PC-3 (cell line): ENCODE measurements at regions not wholly inside any gene's neighbourhood (a gene's known extent, or its start where the extent isn't known, plus 50 kb on each side); places are given as distances from the start of the nearest gene placed in this dataset.

ENCODE experiments used
- ATAC-seq: fragments of 200-7000 bp; cut with Tn5 transposase; 2 replicates; pipeline ENCODE4 v1.9.1; 2020; ENCODE audit warnings: mild to moderate bottlenecking, moderate library complexity
- BruUV-seq: library from RNA; stranded (reverse); fragments of 400-500 nt; replicated peaks from 2 replicates; lab custom pipeline; 2021; lab: Mats Ljungman, UMichigan
- CTCF ChIA-PET: fragments of 300-600 bp; sonication (Branson Sonifier 250); formaldehyde crosslinking; loops from one replicate; lab custom pipeline; 2022; ENCODE audit warnings: antibody characterized with exemption; lab: Charles Lee
- POLR2A ChIA-PET: fragments of 300-600 bp; sonication (Branson Sonifier 250); formaldehyde crosslinking; loops from one replicate; lab custom pipeline; 2022; ENCODE audit warnings: antibody characterized with exemption; ENCODE audit not compliant: unreplicated experiment; lab: Charles Lee
- DNase-seq: peaks from one replicate; pipeline ENCODE4 v3.0.0-alpha.2; 2015
- H2AFZ ChIP-seq: fragments of 300-600 bp; sonication (generic); 2 replicates; pipeline ENCODE4 v1.6.0; 2016; ENCODE audit warnings: antibody characterized with exemption, low read length
- H3F3A ChIP-seq: fragments of 300-600 bp; sonication (generic); one replicate; pipeline ENCODE4 v1.6.0; 2017; ENCODE audit warnings: antibody characterized with exemption, low read length, control low read depth, mild to moderate bottlenecking; ENCODE audit not compliant: unreplicated experiment
- H3K27ac ChIP-seq: fragments of 300-600 bp; sonication (generic); 2 replicates; pipeline ENCODE4 v1.5.1; 2016; ENCODE audit warnings: mild to moderate bottlenecking, low read length
- H3K27me3 ChIP-seq: fragments of 300-600 bp; sonication (generic); 2 replicates; pipeline ENCODE4 v1.6.1; 2016; ENCODE audit warnings: low read length, mixed read lengths
- H3K36me3 ChIP-seq: fragments of 300-600 bp; sonication (generic); 2 replicates; pipeline ENCODE4 v1.6.1; 2016; ENCODE audit warnings: low read depth, mixed run types, low read length, mixed read lengths
- H3K4me1 ChIP-seq: fragments of 300-600 bp; sonication (generic); 2 replicates; pipeline ENCODE4 v1.5.1; 2016; ENCODE audit warnings: low read length; ENCODE audit not compliant: insufficient read depth
- H3K4me2 ChIP-seq: fragments of 300-600 bp; sonication (generic); 2 replicates; pipeline ENCODE4 v1.6.0; 2016; ENCODE audit warnings: low read length
- H3K4me3 ChIP-seq: fragments of 300-600 bp; sonication (generic); 2 replicates; pipeline ENCODE4 v1.5.1; 2016; ENCODE audit warnings: mild to moderate bottlenecking, low read length, mixed read lengths
- H3K79me2 ChIP-seq: fragments of 300-600 bp; sonication (generic); 2 replicates; pipeline ENCODE4 v1.6.1; 2017; ENCODE audit warnings: low read length, mixed read lengths
- H3K9ac ChIP-seq: fragments of 300-600 bp; sonication (generic); 2 replicates; pipeline ENCODE4 v1.6.0; 2016; ENCODE audit warnings: mild to moderate bottlenecking, low read length
- H3K9me2 ChIP-seq: fragments of 300-600 bp; sonication (generic); replicated peaks from 2 replicates; pipeline ENCODE4 v1.6.1; 2016; ENCODE audit warnings: mixed run types, low read length, mixed read lengths
- H3K9me3 ChIP-seq: fragments of 300-600 bp; sonication (generic); 2 replicates; pipeline ENCODE4 v1.6.1; 2016; ENCODE audit warnings: low read length, mixed read lengths
- H4K20me1 ChIP-seq: fragments of 300-600 bp; sonication (generic); 2 replicates; pipeline ENCODE4 v1.6.1; 2016; ENCODE audit warnings: low read length, mixed read lengths
- EZH2 ChIP-seq: fragments of 300-600 bp; sonication (generic); IDR thresholded peaks from one replicate; pipeline ENCODE4 v1.6.1; 2017; ENCODE audit warnings: antibody characterized with exemption, mild to moderate bottlenecking, low read length; ENCODE audit not compliant: unreplicated experiment
- EZH2phosphoT487 ChIP-seq: fragments of 300-600 bp; sonication (generic); IDR thresholded peaks from 2 replicates; pipeline ENCODE4 v1.6.1; 2018; ENCODE audit warnings: mild to moderate bottlenecking, antibody characterized with exemption, low read length, borderline replicate concordance
- intact Hi-C: fragments of 100-400 bp; cut with micrococcal nuclease; formaldehyde crosslinking; loops from 2 replicates; pipeline ENCODE4 v1.9.0; 2023
- TF ChIP-seq, protein P1 (sequence below): fragments of 300-600 bp; sonication (generic); conservative IDR thresholded peaks from 2 replicates; pipeline ENCODE4 v1.5.1; 2017; ENCODE audit warnings: antibody characterized with exemption, low read depth, mild to moderate bottlenecking, low read length

DNA sequence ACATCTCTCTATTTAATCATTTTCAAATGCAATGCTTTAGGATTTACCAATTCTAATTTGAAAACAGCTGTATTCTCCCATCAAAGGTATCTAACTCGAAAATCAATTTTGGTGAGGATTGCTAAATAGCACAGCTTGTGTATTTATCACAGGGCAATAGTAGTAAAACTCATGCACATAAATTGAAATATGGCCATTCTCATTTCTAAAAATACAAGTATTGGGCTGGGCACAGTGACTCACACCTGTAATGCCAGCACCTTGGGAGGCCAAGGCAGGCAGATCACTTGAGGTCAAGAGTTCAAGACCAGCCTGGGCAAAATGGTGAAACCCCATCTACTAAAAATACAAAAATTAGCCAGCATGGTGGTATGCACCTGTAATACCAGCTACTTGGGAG is 164.8 kb upstream of the RASA1 start:
- ATAC-seq (no peak), DNase-seq (no peak)
- Histone ChIP-seq H3K4me3 (no peak overlapping the region), H3K9me2 (no peaks in the 10 kb centered on the region), H3K9ac (no peak overlapping the region), H3K79me2 (no peaks in the 10 kb centered on the region), H3K9me3 (no peaks in the 10 kb centered on the region), H3K27ac (no peak overlapping the region), H3F3A (no peaks in the 10 kb centered on the region), H3K4me2 (no peak overlapping the region), H3K4me1 (peaks cover 26% of the 10 kb centered on the region), H2AFZ (no peak overlapping the region), H4K20me1 (no peaks in the 10 kb centered on the region), H3K36me3 (no peaks in the 10 kb centered on the region), H3K27me3 (no peaks in the 10 kb centered on the region)
- BruUV-seq = no TSS peak
- POLR2A ChIA-PET = no interaction called here
- intact Hi-C loops = no loop called here
- CTCF ChIA-PET = interaction anchor here (0.7 kb wide), 1 partner anchor 39 kb away, joined by 4 read pairs; no protein-coding TSS in a partner anchor
- no peak for TF ChIP-seq EZH2
- TF ChIP-seq EZH2phosphoT487 = no peak
- TF ChIP-seq, protein P1, sequence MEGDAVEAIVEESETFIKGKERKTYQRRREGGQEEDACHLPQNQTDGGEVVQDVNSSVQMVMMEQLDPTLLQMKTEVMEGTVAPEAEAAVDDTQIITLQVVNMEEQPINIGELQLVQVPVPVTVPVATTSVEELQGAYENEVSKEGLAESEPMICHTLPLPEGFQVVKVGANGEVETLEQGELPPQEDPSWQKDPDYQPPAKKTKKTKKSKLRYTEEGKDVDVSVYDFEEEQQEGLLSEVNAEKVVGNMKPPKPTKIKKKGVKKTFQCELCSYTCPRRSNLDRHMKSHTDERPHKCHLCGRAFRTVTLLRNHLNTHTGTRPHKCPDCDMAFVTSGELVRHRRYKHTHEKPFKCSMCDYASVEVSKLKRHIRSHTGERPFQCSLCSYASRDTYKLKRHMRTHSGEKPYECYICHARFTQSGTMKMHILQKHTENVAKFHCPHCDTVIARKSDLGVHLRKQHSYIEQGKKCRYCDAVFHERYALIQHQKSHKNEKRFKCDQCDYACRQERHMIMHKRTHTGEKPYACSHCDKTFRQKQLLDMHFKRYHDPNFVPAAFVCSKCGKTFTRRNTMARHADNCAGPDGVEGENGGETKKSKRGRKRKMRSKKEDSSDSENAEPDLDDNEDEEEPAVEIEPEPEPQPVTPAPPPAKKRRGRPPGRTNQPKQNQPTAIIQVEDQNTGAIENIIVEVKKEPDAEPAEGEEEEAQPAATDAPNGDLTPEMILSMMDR = no peak

DNA sequence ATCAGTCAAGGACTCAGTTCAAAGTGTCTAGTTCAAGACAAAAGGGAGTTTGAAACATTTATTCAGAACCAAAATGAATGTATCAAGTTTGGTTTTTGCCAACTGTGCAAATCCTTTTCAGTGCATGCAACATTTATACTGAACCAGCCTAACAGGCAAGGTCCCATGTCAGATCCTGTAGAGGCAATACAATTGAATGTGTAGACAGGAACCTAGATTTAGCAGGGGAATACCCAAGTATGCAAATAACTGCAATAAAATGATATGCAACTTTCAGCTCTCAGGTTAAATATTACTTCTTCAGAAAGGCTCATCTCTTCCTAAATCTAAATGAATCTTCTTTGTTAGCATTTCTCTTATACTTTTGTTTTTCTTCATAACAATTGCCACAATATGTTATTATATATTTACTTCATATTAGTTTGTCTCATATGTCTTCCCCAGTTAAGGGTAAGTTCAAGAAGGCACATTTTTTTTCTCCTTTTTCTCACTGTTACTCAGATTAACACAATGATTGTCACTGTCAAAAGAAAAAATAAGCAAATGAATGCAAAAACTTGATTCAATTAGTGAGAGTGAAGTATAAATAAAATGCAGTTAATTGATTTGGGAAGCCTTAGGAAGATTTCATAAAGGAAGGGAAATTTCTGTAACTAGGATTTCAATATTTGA is 163.9 kb upstream of the RASA1 start:
- Histone ChIP-seq H3K27me3 (no peaks in the 10 kb centered on the region), H3K79me2 (no peaks in the 10 kb centered on the region), H3K36me3 (no peaks in the 10 kb centered on the region), H3K9ac (no peak overlapping the region), H2AFZ (no peak overlapping the region), H3K4me3 (no peak overlapping the region), H3K9me3 (no peaks in the 10 kb centered on the region), H3K4me2 (no peak overlapping the region), H3K4me1 (peaks cover 26% of the 10 kb centered on the region), H3K9me2 (no peaks in the 10 kb centered on the region), H3F3A (no peaks in the 10 kb centered on the region), H4K20me1 (no peaks in the 10 kb centered on the region), H3K27ac (no peak overlapping the region)
- ChIA-PET CTCF (no interaction called here), POLR2A (interaction anchor here (0.5 kb wide), 1 partner anchor 163 kb away, joined by 3 read pairs; no protein-coding TSS in a partner anchor)
- BruUV-seq = no TSS peak
- TF ChIP-seq, protein P1 = no peak
- TF ChIP-seq EZH2phosphoT487 = no peak
- TF ChIP-seq EZH2 = no peak
- ATAC-seq (no peak), DNase-seq (no peak)
- intact Hi-C loops = no loop called here

DNA sequence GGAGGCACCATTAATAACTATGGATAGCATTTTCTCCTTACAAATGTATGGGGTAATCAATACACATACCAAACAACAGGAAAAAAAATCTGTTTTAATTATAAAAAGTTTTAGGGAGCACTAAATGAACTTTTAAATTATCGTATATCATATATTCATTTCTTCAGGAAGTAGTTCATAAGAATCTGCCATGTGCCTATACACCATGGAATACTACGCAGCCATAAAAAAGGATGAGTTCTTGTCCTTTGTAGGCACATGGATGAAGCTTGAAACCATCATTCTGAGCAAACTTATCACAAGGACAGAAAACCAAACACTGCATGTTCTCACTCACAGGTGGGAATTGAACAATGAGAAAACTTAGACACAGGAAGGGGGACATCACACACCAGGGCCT is 162.1 kb upstream of the RASA1 start:
- Histone ChIP-seq H3K27ac (no peak overlapping the region), H3K27me3 (no peaks in the 10 kb centered on the region), H3K4me3 (no peak overlapping the region), H3K4me2 (no peak overlapping the region), H3K9me2 (no peaks in the 10 kb centered on the region), H3K36me3 (no peaks in the 10 kb centered on the region), H4K20me1 (no peaks in the 10 kb centered on the region), H3K4me1 (peaks cover 8% of the 10 kb centered on the region), H3K9me3 (no peaks in the 10 kb centered on the region), H3F3A (no peaks in the 10 kb centered on the region), H3K9ac (no peak overlapping the region), H3K79me2 (no peaks in the 10 kb centered on the region), H2AFZ (no peak overlapping the region)
- intact Hi-C loops = no loop called here
- no peak for TF ChIP-seq EZH2phosphoT487
- TF ChIP-seq EZH2 = no peak
- TF ChIP-seq, protein P1 = no peak
- ATAC-seq (no peak), DNase-seq (no peak)
- no TSS peak for BruUV-seq
- POLR2A ChIA-PET = interaction anchor here (0.6 kb wide), 1 partner anchor 23 kb away, joined by 4 read pairs; no protein-coding TSS in a partner anchor
- CTCF ChIA-PET = no interaction called here
